ENCODE measurements at regions not wholly inside any gene's neighbourhood (a gene's known extent, or its start where the extent isn't known, plus 50 kb on each side); places are given as distances from the start of the nearest gene placed in this dataset.

DNA sequence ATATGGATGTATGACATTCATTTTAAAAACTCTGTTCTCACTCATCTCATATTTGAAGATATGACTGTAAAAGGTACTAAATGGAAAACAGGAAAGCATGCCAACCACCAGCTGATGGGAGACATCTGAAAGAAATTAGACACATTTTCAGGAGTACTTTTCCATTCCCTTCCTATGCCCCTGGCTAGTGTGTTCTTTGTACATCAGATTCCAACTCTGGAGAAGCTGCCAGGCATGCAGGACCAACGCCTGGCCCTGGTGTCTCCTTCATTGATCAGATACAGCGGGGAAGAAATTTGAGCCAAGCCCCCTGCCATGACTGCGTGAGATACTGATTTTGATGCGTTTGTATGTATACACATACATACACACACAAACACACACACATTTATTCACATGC is 599.0 kb upstream of the SYT4 start:
- intact Hi-C loops (cut with micrococcal nuclease) = no loop called here

DNA sequence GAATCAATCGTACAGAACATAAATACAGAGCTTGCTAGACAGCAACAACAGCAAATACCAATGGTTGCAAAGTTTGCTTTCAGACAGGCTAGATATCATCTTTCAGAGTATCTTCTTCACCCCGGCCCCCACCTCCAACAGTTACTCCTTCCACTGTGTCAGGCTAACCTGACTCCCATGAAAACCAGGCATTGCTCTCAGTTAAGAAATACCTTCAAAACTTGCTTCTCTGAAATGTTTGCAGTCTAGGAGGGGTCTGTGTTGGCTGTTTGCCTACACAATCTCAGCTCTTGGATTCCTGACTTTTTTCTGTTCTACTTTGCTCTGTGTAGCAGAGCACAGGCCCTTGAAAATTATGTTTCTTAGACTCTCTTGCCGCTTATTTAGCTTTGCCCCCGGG is 599.5 kb upstream of the SYT4 start:
- intact Hi-C loops (cut with micrococcal nuclease) = no loop called here

DNA sequence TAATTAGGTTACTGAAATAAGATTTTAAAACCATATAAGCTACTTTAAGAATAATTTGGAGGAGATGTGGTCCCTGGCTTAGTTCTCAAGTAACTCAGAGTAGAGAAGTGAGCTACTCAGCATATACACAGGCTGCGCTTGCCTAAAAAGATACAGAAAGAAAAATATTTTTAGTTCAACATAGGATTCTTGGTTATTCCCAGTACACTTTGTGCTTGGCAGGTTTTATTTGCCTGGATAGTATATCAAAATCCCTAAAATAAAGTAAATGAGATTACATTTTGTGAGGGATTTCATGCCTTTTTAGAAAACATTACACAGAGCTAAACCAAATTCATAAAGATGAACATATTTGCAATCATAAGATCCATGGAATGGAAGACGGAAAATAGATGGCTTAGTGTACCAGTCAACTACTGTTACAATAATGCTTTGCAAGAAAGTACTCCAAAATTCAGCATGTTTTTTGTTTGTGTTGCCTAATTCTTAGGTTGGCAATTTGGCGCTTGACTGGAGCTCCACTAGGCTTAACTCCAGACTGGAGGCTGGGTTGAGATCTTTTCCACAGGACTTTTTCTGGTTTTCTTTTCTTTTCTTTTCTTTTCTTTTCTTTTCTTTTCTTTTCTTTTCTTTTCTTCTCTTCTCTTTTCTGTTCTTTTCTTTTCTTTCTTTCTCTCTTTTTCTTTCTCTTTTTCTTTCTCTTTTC is 600.5 kb upstream of the SYT4 start:
- intact Hi-C loops (cut with micrococcal nuclease) = no loop called here

DNA sequence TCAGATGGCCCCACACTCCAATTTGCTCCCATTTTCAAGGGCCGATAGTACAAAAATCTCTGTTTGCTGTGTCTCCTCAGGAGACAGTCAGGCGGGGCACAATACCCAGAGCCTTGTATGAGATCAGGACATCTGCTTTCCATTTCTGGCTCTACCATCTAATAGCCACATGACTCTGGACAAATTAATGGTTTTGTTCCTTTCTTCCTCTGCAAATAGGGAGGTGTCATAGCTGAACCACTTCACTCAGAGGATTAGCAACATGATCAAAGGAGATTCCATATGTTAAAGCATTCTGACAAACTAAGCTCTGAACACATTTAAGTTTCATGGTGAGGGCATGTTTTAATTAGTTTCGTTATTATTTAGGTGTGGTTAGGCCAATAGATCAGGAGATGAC is 602.1 kb upstream of the SYT4 start:
- intact Hi-C loops (cut with micrococcal nuclease) = no loop called here

DNA sequence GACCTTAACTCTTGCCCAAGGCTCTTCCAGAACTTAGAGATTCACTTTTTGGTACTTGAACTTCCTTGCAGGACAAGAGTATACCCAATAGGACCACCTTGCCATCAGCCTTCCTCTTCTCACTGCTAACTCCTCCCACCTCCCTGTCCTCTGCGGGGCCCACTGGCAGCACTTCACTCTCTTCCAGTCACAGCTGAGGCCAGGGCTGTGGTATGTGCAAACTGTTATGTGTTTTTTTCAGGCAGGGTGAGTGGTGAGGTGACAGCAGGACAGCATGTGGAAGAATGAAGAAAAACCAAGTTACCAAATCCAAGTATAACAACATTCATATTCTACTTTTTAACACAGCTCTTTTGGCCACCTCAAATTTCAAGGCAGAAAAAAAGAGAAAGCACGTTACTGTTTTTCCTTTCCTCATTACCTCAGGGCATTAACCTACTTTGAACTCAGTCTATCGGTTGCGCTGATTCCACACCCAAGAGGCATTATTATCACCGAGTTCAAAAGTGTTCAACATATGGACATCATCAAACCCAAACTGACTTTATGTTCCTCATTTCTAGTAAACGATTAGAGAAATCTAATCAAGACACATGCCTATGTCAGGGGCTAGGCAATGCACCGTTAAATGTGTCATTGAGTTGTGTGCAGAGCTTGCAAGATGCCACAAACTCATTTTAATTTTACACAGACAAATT is 605.2 kb upstream of the SYT4 start:
- intact Hi-C loops (cut with micrococcal nuclease) = no loop called here

DNA sequence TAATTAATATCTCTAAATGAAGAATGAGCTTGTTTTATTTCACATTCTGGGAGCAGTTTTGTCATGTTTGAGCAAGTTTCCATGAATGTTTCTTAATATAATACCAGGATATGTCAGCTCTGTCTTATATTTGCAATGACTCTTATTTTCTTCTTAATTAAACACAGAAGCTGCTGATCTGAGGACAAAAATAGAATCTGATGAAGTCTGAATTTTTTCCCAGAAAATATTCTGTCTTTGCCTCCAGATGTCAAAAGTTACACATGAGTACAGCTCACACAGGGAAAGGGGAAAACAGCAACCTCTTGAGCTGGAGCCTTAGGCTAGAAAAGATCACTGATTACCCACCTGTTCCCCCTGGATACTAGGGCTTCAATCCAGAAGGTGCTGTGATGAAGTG is 606.6 kb upstream of the SYT4 start:
- intact Hi-C loops (cut with micrococcal nuclease) = no loop called here

DNA sequence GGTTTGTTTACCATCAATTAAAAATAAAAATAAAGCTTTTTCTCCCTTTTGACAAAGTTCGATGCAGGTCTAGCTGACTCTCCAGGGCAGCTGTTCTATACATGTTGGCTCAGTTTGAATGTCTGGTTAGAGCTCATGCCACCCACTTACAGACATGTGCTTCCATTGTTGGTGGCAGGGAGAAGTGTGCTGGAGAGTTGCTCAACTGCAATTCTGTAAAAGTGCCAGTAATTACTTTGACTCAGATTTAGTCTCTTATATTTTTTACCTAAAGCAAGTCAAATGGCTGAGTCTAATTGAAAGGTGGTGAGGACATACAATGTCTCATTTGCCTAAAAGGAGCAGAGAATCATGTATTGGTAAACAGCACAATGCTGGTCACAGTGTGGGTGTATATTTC is 609.1 kb upstream of the SYT4 start:
- intact Hi-C loops (cut with micrococcal nuclease) = no loop called here

DNA sequence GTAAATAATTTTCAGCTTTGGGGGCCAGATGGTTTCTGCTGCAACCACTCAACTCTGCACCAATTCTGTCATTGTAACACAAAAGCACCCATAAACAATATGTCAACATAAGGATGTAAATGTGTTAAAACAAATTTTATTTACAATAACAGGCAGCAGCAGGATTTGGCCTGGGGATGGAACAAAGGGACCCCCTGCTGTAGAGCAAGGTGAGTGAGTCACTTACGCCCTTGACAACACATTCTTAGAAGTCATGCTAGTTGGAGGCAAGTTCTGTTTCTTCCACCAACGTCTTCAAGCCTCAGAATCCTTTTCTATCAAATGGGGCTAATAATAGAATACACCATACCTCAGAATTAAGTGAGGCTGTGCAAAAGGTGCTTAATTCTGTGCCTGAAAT is 610.2 kb upstream of the SYT4 start:
- intact Hi-C loops (cut with micrococcal nuclease) = no loop called here

DNA sequence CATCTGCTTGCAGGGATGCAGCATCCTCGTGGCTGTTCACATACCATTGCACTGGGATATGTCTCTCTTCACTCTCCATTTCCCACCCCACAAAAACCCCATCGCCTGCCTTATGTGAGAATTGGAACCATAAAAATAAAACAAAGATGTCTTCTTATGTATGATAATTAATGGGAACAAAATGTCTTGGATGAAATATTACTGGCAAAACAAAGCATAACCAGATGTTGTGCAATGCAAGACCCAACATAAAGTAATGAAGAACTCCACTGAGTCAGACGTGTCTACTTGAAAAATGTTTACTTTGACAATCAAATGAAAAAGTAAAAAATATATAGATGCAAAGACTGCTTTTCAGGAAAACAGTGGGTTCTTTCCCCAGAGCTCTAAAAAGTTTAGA is 611.3 kb upstream of the SYT4 start:
- intact Hi-C loops (cut with micrococcal nuclease) = no loop called here

DNA sequence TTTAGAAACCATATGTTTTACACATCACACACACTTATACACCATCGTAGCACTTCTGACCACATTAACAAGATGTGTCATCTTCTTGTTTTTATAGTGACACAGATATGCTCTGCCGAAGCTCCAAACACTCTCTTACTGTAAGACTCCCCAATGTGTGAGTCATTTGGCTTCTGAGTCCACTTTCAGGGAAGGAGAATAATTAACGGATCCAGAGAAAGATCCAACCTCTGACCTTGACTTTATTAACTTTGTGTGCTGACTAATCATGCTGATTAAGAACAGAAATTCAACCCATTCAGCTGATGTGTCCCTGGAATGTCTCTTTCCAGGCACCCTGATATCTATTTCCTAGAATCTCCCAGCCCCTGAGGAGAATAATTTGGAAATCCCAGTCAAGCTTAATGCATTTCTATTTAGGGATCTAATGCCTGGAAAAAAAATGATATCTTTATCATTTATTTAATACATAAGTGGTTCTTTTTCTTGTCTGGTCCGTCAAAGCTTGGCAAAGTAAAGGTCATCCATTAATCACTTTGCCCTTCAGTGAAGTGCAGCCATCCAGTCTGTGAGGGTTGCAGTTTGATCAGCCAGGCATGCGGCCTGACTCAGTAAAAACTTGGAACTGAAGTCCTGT is 615.8 kb upstream of the SYT4 start:
- intact Hi-C loops (cut with micrococcal nuclease) = no loop called here

DNA sequence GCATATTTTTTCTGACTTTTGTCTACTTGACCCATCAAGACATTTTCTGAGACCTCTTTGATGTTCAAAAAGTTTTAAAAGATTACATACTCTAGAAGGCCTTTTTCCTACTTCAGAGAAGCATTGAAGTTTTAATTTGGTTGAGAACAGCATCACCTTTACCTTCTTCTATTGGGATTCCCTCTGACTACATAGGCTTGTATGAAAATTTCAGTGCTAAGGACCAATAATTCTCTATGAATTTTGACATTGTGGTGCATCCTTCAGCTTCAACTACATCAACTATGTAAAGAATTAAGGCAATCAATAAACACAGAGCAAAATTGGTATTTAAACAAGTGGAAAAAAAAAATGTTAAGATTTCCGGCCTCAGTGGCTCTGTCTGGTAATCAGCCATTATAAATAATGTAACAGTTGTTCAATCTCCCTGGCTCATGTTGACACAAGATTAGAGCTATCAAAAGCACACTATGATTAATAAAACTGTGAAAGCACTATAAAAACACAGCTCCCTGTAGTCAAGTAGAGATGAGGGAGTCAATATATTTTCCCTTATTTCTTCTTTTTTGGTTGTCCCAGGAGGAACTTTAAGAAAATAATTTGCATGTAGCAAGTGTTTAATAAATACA is 627.0 kb upstream of the SYT4 start:
- intact Hi-C loops (cut with micrococcal nuclease) = no loop called here

DNA sequence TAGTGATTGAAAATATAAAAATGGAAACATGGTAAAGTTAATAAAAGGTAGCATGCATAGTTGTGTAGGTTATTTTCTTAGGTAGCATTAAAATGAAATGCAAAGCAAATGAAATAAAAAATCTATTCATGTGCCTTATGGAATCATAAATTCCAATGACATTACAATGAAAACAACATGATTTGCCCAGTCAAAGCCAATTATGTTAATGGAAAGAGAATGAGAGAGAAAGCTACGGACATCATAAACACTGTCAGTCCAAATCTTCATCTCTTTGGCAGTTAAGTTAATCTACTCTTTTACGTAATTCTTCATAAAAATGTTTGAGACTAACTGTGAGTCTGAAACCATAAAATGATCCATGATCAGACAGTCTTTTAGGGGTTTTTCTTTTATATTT is 636.7 kb upstream of the SYT4 start:
- intact Hi-C loops (cut with micrococcal nuclease) = no loop called here

DNA sequence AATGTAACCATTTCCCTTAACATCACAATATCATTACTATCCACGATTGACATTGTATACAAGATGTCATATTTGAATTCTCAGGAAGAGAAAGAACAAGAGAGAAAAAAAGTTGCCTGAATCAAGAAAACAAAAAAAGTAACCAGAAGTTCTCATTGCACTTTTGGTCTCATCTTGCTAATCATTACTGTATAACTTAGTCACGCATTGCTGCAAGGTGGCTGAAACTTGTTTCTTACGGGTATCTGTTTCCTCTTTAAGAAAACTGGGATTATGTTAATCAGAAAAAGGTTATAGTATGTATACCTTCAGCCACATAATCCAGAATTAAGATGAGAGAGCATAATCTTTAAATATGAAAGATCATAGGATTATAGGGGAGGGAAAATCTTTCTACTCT is 639.7 kb upstream of the SYT4 start:
- intact Hi-C loops (cut with micrococcal nuclease) = no loop called here

DNA sequence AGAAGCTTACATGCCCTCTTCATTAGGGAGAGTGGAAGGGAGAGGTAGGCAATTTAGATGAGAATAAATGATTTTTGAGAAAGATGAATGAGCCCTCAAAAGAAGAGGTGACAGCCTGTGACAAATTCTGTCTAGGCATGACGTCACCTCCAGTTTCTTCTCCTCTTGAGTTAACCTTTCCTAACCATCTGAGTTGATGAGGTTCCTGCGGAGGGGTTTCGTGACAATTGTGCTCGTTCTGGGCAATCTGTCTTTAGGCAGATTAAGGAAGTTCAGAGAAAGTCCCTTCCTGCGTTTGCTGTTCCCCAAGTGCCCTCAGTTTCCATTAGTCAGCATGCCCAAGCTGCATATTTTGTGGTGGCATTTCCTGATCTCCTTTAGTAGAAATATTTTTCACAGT is 640.2 kb upstream of the SYT4 start:
- intact Hi-C loops (cut with micrococcal nuclease) = no loop called here

DNA sequence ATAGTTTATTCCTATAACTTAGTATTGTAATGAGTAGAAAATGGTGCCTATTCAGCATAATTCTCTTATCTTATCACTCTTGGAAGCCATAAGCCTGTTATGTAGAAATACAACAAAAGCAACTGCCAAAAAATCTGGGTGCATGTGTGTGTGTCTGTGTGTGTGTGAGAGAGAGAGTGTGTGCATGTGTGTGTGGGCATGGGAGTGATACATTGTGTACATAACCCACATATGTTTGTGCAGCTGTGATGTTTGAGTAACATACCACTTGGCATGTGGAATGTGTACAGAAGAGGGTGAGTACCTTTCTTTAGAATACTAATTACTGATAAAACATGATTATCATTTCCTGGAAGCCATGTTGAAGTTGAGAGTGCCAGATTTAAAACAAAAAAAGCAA is 642.3 kb upstream of the SYT4 start:
- intact Hi-C loops (cut with micrococcal nuclease) = no loop called here

DNA sequence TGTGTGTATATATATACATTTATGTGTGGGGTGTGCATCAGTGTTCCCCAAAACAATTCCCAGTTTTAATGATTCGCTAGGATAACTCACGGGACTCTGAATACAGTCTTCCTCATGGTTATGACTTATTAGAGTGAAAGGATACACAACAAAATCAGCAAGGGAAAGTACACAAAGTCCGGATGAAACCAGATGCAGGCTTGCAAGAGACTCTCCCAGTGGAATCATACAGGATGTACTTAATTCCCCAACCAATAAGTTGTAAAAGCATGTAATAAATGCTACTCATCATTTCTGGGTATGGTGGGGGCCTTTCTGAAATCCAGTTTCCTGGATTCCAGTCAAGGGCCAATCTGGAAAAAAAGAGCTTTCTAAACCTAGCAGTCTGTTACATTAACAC is 654.1 kb upstream of the SYT4 start:
- intact Hi-C loops (cut with micrococcal nuclease) = no loop called here

DNA sequence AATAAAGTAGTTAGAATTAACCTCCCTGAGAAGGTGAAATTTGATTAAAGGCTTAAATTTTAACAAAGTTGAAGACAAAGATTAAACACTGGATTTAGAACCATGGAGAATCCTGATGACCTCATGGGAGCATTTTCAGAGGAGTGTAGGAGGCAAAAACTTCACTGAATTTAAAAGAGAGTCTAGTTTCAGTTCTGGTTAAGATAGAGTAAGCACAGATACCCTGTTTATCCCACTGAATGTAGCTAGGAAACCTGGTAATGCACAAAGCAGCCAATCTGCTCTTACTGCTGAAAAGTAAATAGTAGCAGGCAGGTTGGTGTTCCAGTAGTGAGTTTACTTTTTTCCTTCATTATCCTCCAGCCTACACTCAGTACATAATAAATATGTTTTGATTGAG is 654.9 kb upstream of the SYT4 start:
- intact Hi-C loops (cut with micrococcal nuclease) = no loop called here

DNA sequence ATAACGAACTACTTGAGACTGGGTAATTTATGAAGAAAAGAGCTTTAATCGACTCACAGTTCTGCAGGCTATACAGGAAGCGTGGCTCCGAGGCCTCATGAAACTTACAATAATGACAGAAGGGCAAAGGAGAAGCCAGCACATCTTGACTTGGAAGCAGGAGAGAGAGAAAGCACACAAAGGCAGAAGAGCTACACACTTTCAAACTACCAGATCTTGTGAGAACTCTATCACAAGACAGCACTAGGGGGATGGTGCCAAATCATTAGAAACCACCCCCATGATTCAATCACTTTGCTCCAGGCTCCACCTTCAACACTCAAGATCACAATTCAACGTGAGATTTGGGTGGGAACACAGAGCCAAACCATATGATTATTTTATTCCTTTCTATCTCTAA is 655.9 kb upstream of the SYT4 start:
- intact Hi-C loops (cut with micrococcal nuclease) = no loop called here

DNA sequence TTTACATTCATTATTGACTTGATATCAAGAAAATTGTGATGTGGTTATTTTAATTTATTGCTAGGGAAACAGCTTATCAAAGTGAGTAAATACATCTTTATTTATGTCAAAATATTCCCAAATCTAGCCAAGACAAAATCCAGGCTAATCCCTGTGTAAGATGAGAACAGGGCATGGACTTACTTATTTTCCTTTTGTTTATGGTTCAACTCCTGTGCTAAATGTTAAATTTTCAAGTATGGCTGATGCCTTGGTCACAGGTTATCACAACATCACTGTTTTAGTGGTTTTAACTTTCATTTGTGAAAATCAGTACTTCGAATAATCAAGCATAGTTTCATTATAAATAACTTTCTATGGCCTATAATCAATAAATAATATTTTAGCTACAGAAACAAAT is 657.0 kb upstream of the SYT4 start:
- intact Hi-C loops (cut with micrococcal nuclease) = no loop called here

DNA sequence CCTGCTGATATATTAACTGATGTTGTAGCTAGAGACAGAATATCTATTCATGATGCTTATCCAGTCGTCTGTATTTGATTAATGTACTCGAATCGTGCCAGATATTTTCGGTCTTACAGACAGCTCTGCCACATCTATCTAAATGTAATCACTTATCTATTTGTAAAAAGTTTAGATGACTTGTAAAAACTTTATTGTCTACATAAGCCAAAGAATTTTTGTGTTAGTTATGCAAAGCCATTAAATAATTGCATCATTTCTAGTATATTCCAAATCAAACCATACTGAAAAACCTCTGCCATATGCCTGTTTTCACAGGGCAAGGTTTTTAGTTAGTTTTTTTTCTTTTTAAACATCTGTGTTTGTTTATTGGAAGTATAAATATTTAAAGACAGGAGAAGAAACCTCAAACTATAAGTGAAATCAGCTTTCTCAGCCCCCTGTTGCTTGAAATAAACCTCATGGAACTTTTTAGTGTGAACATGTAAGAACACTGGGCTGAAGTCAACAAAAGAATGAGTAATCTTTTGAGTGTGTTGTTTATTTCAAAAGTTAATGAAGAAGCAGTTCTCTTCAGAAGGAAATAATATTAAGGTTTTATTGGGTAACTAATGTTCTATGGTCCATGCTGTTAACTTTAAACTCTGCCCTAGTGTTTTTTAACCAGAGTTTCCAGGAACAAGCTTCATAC is 657.6 kb upstream of the SYT4 start:
- intact Hi-C loops (cut with micrococcal nuclease) = no loop called here

DNA sequence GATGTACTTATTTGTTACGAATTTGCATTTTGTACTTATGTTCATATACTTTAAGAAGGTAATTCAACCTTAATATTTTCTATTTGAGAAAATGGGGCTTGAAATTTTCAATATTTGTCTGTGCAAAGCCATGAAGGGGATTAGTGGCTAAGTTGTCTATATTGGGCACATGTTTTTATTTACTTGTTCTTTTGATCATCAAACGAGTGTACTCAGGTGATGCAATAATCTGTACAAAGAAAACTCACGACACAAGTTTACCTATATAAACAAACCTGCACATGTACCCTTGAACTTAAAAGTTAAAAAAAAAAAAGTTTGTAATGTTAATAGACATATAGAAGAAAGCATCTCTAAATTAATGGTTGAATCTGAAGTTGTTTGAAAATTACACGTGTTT is 658.9 kb upstream of the SYT4 start:
- intact Hi-C loops (cut with micrococcal nuclease) = no loop called here

DNA sequence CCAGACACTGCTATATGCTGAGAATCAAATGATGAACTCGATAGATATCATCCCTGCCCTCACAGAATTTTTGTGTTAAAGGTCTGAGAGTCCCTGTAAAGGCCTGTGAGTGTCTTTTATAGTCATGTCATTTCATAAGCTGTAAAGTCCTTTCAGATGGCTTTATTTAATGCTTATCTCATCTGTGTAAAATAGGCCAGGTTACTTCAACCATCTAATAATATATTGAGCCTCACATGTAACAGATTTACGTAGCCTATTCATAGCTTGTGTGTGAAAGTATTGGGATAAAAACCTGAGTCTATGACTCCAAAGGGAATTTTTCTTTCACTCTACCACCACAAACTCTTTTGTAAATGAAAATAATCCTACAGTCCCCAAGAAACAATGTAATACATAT is 672.0 kb upstream of the SYT4 start:
- intact Hi-C loops (cut with micrococcal nuclease) = no loop called here

All from T-helper 1 cell treated with Interleukin-12 subunit alpha and Interleukin-12 subunit beta and Interleukin-4 antibody, amounts not matched to agents 30 ng/mL and 1 ng/mL, for 36 hours (primary cell).